ENCODE measurements at regions not wholly inside any gene's neighbourhood (a gene's known extent, or its start where the extent isn't known, plus 50 kb on each side); places are given as distances from the start of the nearest gene placed in this dataset.

DNA sequence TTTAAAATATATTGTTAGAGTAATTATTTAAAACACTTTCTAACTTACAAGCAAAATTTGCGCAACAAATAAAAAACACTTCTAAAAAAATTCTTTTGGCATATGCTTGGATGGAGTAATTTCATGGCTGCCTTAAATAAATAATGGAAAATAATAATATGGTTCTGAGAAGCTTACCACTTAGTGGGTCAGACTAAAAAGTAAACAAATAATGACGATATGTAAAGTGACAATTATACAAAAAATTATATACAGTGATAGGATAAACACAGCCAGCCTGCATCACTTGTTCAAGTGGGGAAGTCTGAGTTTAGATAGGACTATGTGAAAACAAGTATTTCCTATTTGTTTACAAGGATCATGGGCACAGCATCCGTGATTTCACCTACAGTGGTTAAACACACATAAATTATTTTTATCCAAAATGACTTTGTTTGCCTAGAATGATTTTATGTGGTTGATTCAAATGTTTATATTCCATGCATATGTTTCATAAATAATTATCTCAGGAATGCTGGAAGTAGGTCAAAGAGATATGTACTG is 141.7 kb upstream of the SEMA3D start:
- Histone ChIP-seq H3K27me3 (no peaks in the 10 kb centered on the region), H3K4me3 (no peak overlapping the region), H3K36me3 (no peaks in the 10 kb centered on the region), H3K27ac (no peak overlapping the region), H3K4me1 (no peaks in the 10 kb centered on the region), H3K9me3 (no peaks in the 10 kb centered on the region)
- ATAC-seq = no peak
- in situ Hi-C loops (cut with MboI; ENCODE audit: low sequenced_read_pairs in 4 of 4) = no loop called here
- intact Hi-C loops (cut with DNase I; ENCODE audit: low total_unique reads) = no loop called here
- TF ChIP-seq POLR2A (IDR thresholded peaks at IDR 0.05) = no peak
- TF ChIP-seq, protein P1, sequence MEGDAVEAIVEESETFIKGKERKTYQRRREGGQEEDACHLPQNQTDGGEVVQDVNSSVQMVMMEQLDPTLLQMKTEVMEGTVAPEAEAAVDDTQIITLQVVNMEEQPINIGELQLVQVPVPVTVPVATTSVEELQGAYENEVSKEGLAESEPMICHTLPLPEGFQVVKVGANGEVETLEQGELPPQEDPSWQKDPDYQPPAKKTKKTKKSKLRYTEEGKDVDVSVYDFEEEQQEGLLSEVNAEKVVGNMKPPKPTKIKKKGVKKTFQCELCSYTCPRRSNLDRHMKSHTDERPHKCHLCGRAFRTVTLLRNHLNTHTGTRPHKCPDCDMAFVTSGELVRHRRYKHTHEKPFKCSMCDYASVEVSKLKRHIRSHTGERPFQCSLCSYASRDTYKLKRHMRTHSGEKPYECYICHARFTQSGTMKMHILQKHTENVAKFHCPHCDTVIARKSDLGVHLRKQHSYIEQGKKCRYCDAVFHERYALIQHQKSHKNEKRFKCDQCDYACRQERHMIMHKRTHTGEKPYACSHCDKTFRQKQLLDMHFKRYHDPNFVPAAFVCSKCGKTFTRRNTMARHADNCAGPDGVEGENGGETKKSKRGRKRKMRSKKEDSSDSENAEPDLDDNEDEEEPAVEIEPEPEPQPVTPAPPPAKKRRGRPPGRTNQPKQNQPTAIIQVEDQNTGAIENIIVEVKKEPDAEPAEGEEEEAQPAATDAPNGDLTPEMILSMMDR (IDR thresholded peaks at IDR 0.05 in 4 of 5, conservative IDR thresholded peaks at IDR 0.05 in 1 of 5) = no peak
- DNase-seq = no peak

DNA sequence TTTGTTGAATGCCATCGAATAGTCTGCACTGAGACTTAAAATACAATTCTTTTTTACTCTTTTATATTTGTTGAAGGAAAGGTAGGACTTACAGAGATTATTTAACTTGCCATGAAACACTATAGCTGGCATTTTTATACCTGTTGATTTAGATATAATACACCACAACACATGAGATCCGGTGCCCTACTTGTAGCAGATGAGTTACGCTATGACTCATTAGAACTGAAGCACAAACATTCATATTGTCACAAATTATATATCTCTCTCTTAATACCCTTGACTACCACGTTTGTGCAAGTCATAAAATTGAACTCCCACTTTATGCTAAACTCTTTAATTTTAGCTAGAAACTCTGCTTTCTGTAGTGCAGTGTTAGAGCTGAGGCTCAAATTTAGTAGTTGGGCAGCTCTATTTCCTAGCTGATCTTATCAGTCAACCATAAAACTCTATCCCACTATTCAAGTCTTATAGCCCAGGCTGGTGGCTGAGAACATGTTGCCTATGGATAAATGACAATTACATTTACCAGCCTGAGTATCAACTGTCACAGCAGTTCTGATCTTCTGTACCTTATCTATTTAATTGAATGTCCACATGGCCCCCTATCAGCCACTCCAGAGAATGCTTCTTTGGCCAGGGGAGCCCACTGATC is 137.4 kb upstream of the SEMA3D start:
- ATAC-seq (no peak), DNase-seq (no peak)
- H3K4me3 ChIP-seq = no peak overlapping the region
- no peaks in the 10 kb centered on the region for H3K27me3 ChIP-seq
- no peaks in the 10 kb centered on the region for H3K9me3 ChIP-seq
- intact Hi-C loops (cut with DNase I; ENCODE audit: low total_unique reads) (no loop called here), in situ Hi-C loops (cut with MboI; ENCODE audit: low sequenced_read_pairs in 4 of 4) (no loop called here)
- TF ChIP-seq, protein P1 (IDR thresholded peaks at IDR 0.05 in 4 of 5, conservative IDR thresholded peaks at IDR 0.05 in 1 of 5) = no peak
- no peak for TF ChIP-seq POLR2A (IDR thresholded peaks at IDR 0.05)
- H3K36me3 ChIP-seq = no peaks in the 10 kb centered on the region
- no peak overlapping the region for H3K27ac ChIP-seq
- no peaks in the 10 kb centered on the region for H3K4me1 ChIP-seq

GRCh38 chr7:85322252-85322651 is 135.4 kb upstream of the SEMA3D start:
- Histone ChIP-seq H3K36me3 (no peaks in the 10 kb centered on the region), H3K4me1 (no peaks in the 10 kb centered on the region), H3K27ac (no peak overlapping the region), H3K9me3 (no peaks in the 10 kb centered on the region), H3K27me3 (no peaks in the 10 kb centered on the region), H3K4me3 (no peak overlapping the region)
- ATAC-seq (no peak), DNase-seq (no peak)
- in situ Hi-C loops (cut with MboI; ENCODE audit: low sequenced_read_pairs in 4 of 4) (no loop called here), intact Hi-C loops (cut with DNase I; ENCODE audit: low total_unique reads) (no loop called here)
- TF ChIP-seq, protein P1 (IDR thresholded peaks at IDR 0.05 in 4 of 5, conservative IDR thresholded peaks at IDR 0.05 in 1 of 5) = no peak

DNA sequence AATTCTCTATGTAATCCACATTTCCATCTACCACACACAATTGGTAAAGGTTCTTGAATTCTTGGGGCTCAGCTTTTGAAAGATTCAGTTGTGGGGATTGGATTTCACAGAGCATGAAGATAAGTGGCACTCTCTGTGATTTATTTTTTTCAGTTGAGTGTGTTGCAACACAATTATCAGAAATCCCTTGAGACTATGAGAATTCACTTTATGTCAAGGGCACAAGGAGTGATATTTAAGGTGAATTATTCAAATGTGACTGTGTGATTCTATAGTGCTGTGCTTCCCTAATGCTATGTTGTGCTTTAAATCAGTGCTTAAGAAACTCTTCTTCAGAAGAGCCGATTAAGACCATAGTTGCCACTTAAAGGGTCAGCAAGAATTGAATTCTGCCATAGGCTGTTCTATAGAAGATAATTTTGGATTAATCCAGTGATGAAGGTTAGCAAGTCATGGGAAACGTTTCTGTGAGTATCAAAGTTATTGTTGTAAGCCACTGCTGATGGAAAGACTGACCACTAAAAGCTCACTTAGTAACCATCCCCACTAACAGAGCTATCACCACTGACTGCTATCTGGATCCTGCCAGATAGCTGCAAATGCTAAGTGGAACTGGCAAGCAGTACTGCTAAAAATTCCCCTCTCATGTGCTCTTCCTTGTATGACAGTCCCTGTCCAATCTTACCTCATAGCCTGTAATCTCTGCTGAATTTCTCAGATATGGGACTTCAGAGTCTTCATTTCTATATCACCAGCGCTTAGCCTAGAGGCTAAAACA is 134.0 kb upstream of the SEMA3D start:
- no peaks in the 10 kb centered on the region for H3K4me1 ChIP-seq
- no peaks in the 10 kb centered on the region for H3K36me3 ChIP-seq
- DNase-seq (no peak), ATAC-seq (no peak)
- H3K9me3 ChIP-seq = no peaks in the 10 kb centered on the region
- intact Hi-C loops (cut with DNase I; ENCODE audit: low total_unique reads) = no loop called here
- H3K4me3 ChIP-seq = no peak overlapping the region
- H3K27ac ChIP-seq = no peak overlapping the region
- in situ Hi-C loops (cut with MboI; ENCODE audit: low sequenced_read_pairs in 4 of 4) = no loop called here
- no peaks in the 10 kb centered on the region for H3K27me3 ChIP-seq
- TF ChIP-seq, protein P1 (IDR thresholded peaks at IDR 0.05 in 4 of 5, conservative IDR thresholded peaks at IDR 0.05 in 1 of 5) = no peak
- TF ChIP-seq POLR2A (IDR thresholded peaks at IDR 0.05) = no peak
